T-cell (primary cell): ENCODE measurements at regions not wholly inside any gene's neighbourhood (a gene's known extent, or its start where the extent isn't known, plus 50 kb on each side); places are given as distances from the start of the nearest gene placed in this dataset.

ENCODE experiments used
- ATAC-seq, 4 experiments: fragments of 200-7000 bp in 3 of 4; fragments of 150-1000 bp in 1 of 4; cut with Tn5 transposase; replicated peaks in 1 of 4; 1 replicate in 3 of 4; 2 replicates in 1 of 4; pipeline ENCODE4 v1.10.0; 2021; ENCODE audit warnings: moderate library complexity in 3 of 4, mild to moderate bottlenecking in 2 of 4, moderate number of reproducible peaks in 1 of 4
- CTCF ChIA-PET, 2 donors: fragments of 300-600 bp; sonication (Branson Sonifier 250); formaldehyde crosslinking; loops; one replicate each; lab custom pipeline; 2022; ENCODE audit warnings: antibody characterized with exemption in 2 of 2; lab: Charles Lee
- POLR2A ChIA-PET, 2 donors: fragments of 300-600 bp; sonication (Branson Sonifier 250); formaldehyde crosslinking; loops; one replicate each; lab custom pipeline; 2022; ENCODE audit warnings: antibody characterized with exemption in 2 of 2; lab: Charles Lee
- DNase-seq, 35 experiments: peaks; one replicate each; pipeline versions ENCODE4 v3.0.0 to v3.0.0-alpha.2; 2013 to 2023
- H3K27ac ChIP-seq: one replicate; pipeline ENCODE4 v1.5.1; 2013; ENCODE audit warnings: low read length
- H3K27me3 ChIP-seq, 2 experiments: replicated peaks in 1 of 2; 1 replicate in 1 of 2; 2 replicates in 1 of 2; pipeline versions ENCODE4 v1.6.1 to v1.7.0; 2013; ENCODE audit warnings: low read length in 1 of 2, mixed read lengths in 1 of 2; ENCODE audit not compliant: control insufficient read depth in 2 of 2, insufficient read depth in 2 of 2; ENCODE audit errors: extremely low read depth in 1 of 2
- H3K36me3 ChIP-seq, 2 donors: 1 replicate in 1 of 2; 2 replicates in 1 of 2; pipeline versions ENCODE4 v1.6.1 to v1.7.0; 2013; ENCODE audit warnings: low read length in 1 of 2; ENCODE audit not compliant: control insufficient read depth in 2 of 2, insufficient read depth in 1 of 2; ENCODE audit errors: extremely low read depth in 1 of 2
- H3K4me1 ChIP-seq, 2 experiments: 1 replicate in 1 of 2; 2 replicates in 1 of 2; pipeline versions ENCODE4 v1.6.1 to v1.7.0; 2013; ENCODE audit warnings: low read length in 2 of 2, mixed read lengths in 1 of 2; ENCODE audit not compliant: insufficient read depth in 2 of 2, control insufficient read depth in 1 of 2; ENCODE audit errors: extremely low read depth in 1 of 2
- H3K4me3 ChIP-seq, 2 donors: 1 replicate in 1 of 2; 2 replicates in 1 of 2; pipeline versions ENCODE4 v1.5.1 to v1.7.0; 2013; ENCODE audit warnings: mild to moderate bottlenecking in 2 of 2, low read length in 1 of 2, moderate library complexity in 1 of 2; ENCODE audit not compliant: control insufficient read depth in 1 of 2; ENCODE audit errors: extremely low read depth in 1 of 2
- H3K9me3 ChIP-seq: 2 replicates; pipeline ENCODE4 v1.7.0; 2013
- H3K27ac Mint-ChIP-seq, 2 donors: one replicate each; pipeline ENCODE4 v1.8.0; 2020 to 2021; ENCODE audit warnings: mild to moderate bottlenecking in 2 of 2, mixed read lengths in 2 of 2
- H3K27me3 Mint-ChIP-seq, 2 donors: one replicate each; pipeline ENCODE4 v1.8.0; 2021 to 2022; ENCODE audit warnings: mixed read lengths in 2 of 2
- H3K36me3 Mint-ChIP-seq: one replicate; pipeline ENCODE4 v1.8.0; 2021; ENCODE audit warnings: mixed read lengths
- H3K4me1 Mint-ChIP-seq, 3 donors: one replicate each; pipeline ENCODE4 v1.8.0; 2020 to 2022; ENCODE audit warnings: mixed read lengths in 3 of 3, mild to moderate bottlenecking in 1 of 3
- H3K4me3 Mint-ChIP-seq, 3 donors: one replicate each; pipeline ENCODE4 v1.8.0; 2020 to 2022; ENCODE audit warnings: mild to moderate bottlenecking in 3 of 3, mixed read lengths in 3 of 3, moderate library complexity in 3 of 3
- H3K9me3 Mint-ChIP-seq, 3 donors: one replicate each; pipeline ENCODE4 v1.8.0; 2020 to 2022; ENCODE audit warnings: mixed read lengths in 3 of 3
- WGBS: methylation state at CpG from one replicate; pipeline ENCODE4 v1.1.5; 2013; ENCODE audit warnings: missing lambda C conversion rate; ENCODE audit not compliant: insufficient coverage; 5-methylcytosine and 5-hydroxymethylcytosine counted together

- no peaks in the 10 kb centered on the region for H3K4me1 Mint-ChIP-seq
- no peak overlapping the region for H3K4me3 Mint-ChIP-seq
Observed at GRCh38 chr6:90894285-90895130, 307.6 kb upstream of the MAP3K7 start.

GRCh38 chr6:90893400-90893799, 306.5 kb upstream of the MAP3K7 start:
- Histone ChIP-seq H3K4me3 (no peak overlapping the region), H3K4me1 (no peaks in the 10 kb centered on the region), H3K27ac (no peak overlapping the region), H3K36me3 (no peaks in the 10 kb centered on the region), H3K9me3 (no peaks in the 10 kb centered on the region), H3K27me3 (no peaks in the 10 kb centered on the region)
- no peaks in the 10 kb centered on the region for H3K9me3 Mint-ChIP-seq
- POLR2A ChIA-PET: no interaction called here
- peaks cover 2 to 7% of the 10 kb centered on the region in 2 donors for H3K27me3 Mint-ChIP-seq
- ATAC-seq (no peak), DNase-seq (no peak)
- H3K4me1 Mint-ChIP-seq: no peaks in the 10 kb centered on the region
- no CpG with 5 or more reads among the region's 4 CpGs for WGBS
- no peaks in the 10 kb centered on the region for H3K36me3 Mint-ChIP-seq
- CTCF ChIA-PET: no interaction called here
- H3K4me3 Mint-ChIP-seq: no peak overlapping the region
- no peak overlapping the region for H3K27ac Mint-ChIP-seq

More at GRCh38 chr6:90894285-90895130, 307.6 kb upstream of the MAP3K7 start:
- Histone ChIP-seq H3K27ac (no peak overlapping the region), H3K4me3 (no peak overlapping the region), H3K4me1 (no peaks in the 10 kb centered on the region), H3K9me3 (no peaks in the 10 kb centered on the region), H3K36me3 (no peaks in the 10 kb centered on the region), H3K27me3 (no peaks in the 10 kb centered on the region)
- CTCF ChIA-PET: no interaction called here
- ATAC-seq (no peak), DNase-seq (no peak)
- Mint-ChIP-seq H3K27me3 (peaks cover 2 to 7% of the 10 kb centered on the region in 2 donors), H3K27ac (no peak overlapping the region), H3K36me3 (no peaks in the 10 kb centered on the region), H3K9me3 (no peaks in the 10 kb centered on the region)
- POLR2A ChIA-PET: no interaction called here
- 91% methylated on average over 4 of the region's 9 CpGs for whole genome bisulfite sequencing

- POLR2A ChIA-PET: interaction anchor here in 1 of 2 donors (0.8 kb wide), 1 partner anchor 8 kb away, joined by 3 read pairs; no protein-coding TSS in a partner anchor
- Mint-ChIP-seq H3K27me3 (peaks cover 6 to 10% of the 10 kb centered on the region in 2 donors), H3K9me3 (no peaks in the 10 kb centered on the region), H3K4me3 (no peak overlapping the region), H3K4me1 (no peaks in the 10 kb centered on the region), H3K36me3 (no peaks in the 10 kb centered on the region), H3K27ac (no peak overlapping the region)
- Histone ChIP-seq H3K9me3 (no peaks in the 10 kb centered on the region), H3K4me1 (no peaks in the 10 kb centered on the region), H3K36me3 (no peaks in the 10 kb centered on the region), H3K27ac (no peak overlapping the region), H3K4me3 (no peak overlapping the region), H3K27me3 (no peaks in the 10 kb centered on the region)
- WGBS: 22% methylated on average over 1 of the region's 3 CpGs
- CTCF ChIA-PET: no interaction called here
- ATAC-seq: no peak
- no peak for DNase-seq
Observed at GRCh38 chr6:90892271-90892670, 305.4 kb upstream of the MAP3K7 start.

- Mint-ChIP-seq H3K36me3 (no peaks in the 10 kb centered on the region), H3K9me3 (no peaks in the 10 kb centered on the region), H3K27me3 (peaks cover 6 to 10% of the 10 kb centered on the region in 2 donors), H3K4me1 (no peaks in the 10 kb centered on the region), H3K4me3 (no peak overlapping the region), H3K27ac (no peak overlapping the region)
- ChIA-PET CTCF (no interaction called here), POLR2A (interaction anchor here in 1 of 2 donors (0.8 kb wide), 1 partner anchor 9 kb away, joined by 3 read pairs; no protein-coding TSS in a partner anchor)
- Histone ChIP-seq H3K4me3 (no peak overlapping the region), H3K4me1 (no peaks in the 10 kb centered on the region), H3K9me3 (no peaks in the 10 kb centered on the region), H3K27ac (no peak overlapping the region), H3K27me3 (no peaks in the 10 kb centered on the region), H3K36me3 (no peaks in the 10 kb centered on the region)
- ATAC-seq (no peak), DNase-seq (no peak)
- 87% methylated on average over 3 of the region's 5 CpGs for WGBS
Observed at GRCh38 chr6:90891355-90891754, 304.5 kb upstream of the MAP3K7 start.

- Mint-ChIP-seq H3K4me3 (no peak overlapping the region), H3K36me3 (no peaks in the 10 kb centered on the region), H3K9me3 (no peaks in the 10 kb centered on the region), H3K4me1 (no peaks in the 10 kb centered on the region), H3K27me3 (peaks cover 11 to 14% of the 10 kb centered on the region in 2 donors), H3K27ac (no peak overlapping the region)
- ChIA-PET POLR2A (no interaction called here), CTCF (no interaction called here)
- Histone ChIP-seq H3K4me1 (no peaks in the 10 kb centered on the region), H3K27me3 (no peaks in the 10 kb centered on the region), H3K27ac (no peak overlapping the region), H3K36me3 (no peaks in the 10 kb centered on the region), H3K9me3 (no peaks in the 10 kb centered on the region), H3K4me3 (no peak overlapping the region)
- DNase-seq: no peak
- no peak for ATAC-seq
- 68% methylated on average over 3 of the region's 8 CpGs for WGBS
Observed at GRCh38 chr6:90890683-90891330, 303.9 kb upstream of the MAP3K7 start.

GRCh38 chr6:90887764-90888163, 300.9 kb upstream of the MAP3K7 start:
- no peaks in the 10 kb centered on the region for H3K4me1 Mint-ChIP-seq
- H3K27ac Mint-ChIP-seq: no peak overlapping the region

More at GRCh38 chr6:90887764-90888163, 300.9 kb upstream of the MAP3K7 start:
- ATAC-seq (no peak), DNase-seq (no peak)
- peaks cover 9 to 11% of the 10 kb centered on the region in 2 donors for H3K27me3 Mint-ChIP-seq
- no peaks in the 10 kb centered on the region for H3K36me3 ChIP-seq
- H3K27me3 ChIP-seq: peaks cover 0 to 2% of the 10 kb centered on the region in 2 experiments
- ChIA-PET POLR2A (no interaction called here), CTCF (no interaction called here)
- peaks cover under 1 to 15% (median 9%) of the 10 kb centered on the region in 3 donors for H3K9me3 Mint-ChIP-seq
- H3K4me3 Mint-ChIP-seq: no peak overlapping the region
- H3K27ac ChIP-seq: no peak overlapping the region
- no peak overlapping the region for H3K4me3 ChIP-seq
- no peaks in the 10 kb centered on the region for H3K36me3 Mint-ChIP-seq
- H3K9me3 ChIP-seq: no peaks in the 10 kb centered on the region
- no peaks in the 10 kb centered on the region for H3K4me1 ChIP-seq
